GM12874 (cell line): ENCODE measurements at regions not wholly inside any gene's neighbourhood (a gene's known extent, or its start where the extent isn't known, plus 50 kb on each side); places are given as distances from the start of the nearest gene placed in this dataset.

Source experiments
- CTCF ChIP-seq: IDR thresholded peaks from 2 replicates; pipeline ENCODE4 v1.5.1; 2011; ENCODE audit warnings: low read depth, mild to moderate bottlenecking, control low read depth, low read length, moderate library complexity; ENCODE audit not compliant: insufficient read depth

- no peak for TF ChIP-seq CTCF
Measured at GRCh38 chr11:59302991-59303390, 55.7 kb upstream of the OR5AN1 start.

GRCh38 chr11:59295435-59295834 is 63.3 kb upstream of the OR5AN1 start:
- TF ChIP-seq CTCF, result no peak

- no peak for TF ChIP-seq CTCF
Measured at GRCh38 chr11:59292611-59293010, 66.1 kb upstream of the OR5AN1 start.

- TF ChIP-seq CTCF, result no peak
Measured at GRCh38 chr11:59291228-59291627, 67.5 kb upstream of the OR5AN1 start.

GRCh38 chr11:59289356-59290181 is 69.1 kb upstream of the OR5AN1 start:
- no peak for TF ChIP-seq CTCF

GRCh38 chr11:59285716-59286260 is 72.9 kb upstream of the OR5AN1 start:
- no peak for TF ChIP-seq CTCF

- no peak for TF ChIP-seq CTCF
Measured at GRCh38 chr11:59284773-59285129, 72.0 kb upstream of the MPEG1 start.
